ENCODE measurements at regions not wholly inside any gene's neighbourhood (a gene's known extent, or its start where the extent isn't known, plus 50 kb on each side); places are given as distances from the start of the nearest gene placed in this dataset.

- Histone ChIP-seq H3K9me3 (no peaks in the 10 kb centered on the region), H3K27ac (peak overlapping the region in 3 of 4 donors; percentile 27 to 62 (median 58)), H3K4me1 (peaks cover 0 to 42% (median 10%) of the 10 kb centered on the region in 4 donors), H3K36me3 (no peaks in the 10 kb centered on the region), H3K27me3 (no peaks in the 10 kb centered on the region), H3K4me3 (no peak overlapping the region)
- intact Hi-C loops (cut with DNase I) = no loop called here
- WGBS, 2 donors = 76 to 82% methylated on average over 3 of the region's 3 CpGs
- no peak for TF ChIP-seq POLR2AphosphoS5 (IDR thresholded peaks at IDR 0.05)
- TF ChIP-seq POLR2A (IDR thresholded peaks at IDR 0.05) = no peak
- TF ChIP-seq EP300 (IDR thresholded peaks at IDR 0.05) = no peak
- TF ChIP-seq CTCF (IDR thresholded peaks at IDR 0.05) = no peak
- DNase-seq = no peak
Measured at GRCh38 chr4:156144961-156145360, 191.3 kb upstream of the CTSO start.

GRCh38 chr4:156138781-156139280 is 185.2 kb upstream of the CTSO start:
- Histone ChIP-seq H3K27ac (peak overlapping the region in 3 of 4 donors; percentile 45 to 70 (median 70)), H3K4me1 (peaks cover 0 to 35% (median 22%) of the 10 kb centered on the region in 4 donors), H3K9me3 (no peaks in the 10 kb centered on the region), H3K27me3 (no peaks in the 10 kb centered on the region), H3K36me3 (no peaks in the 10 kb centered on the region), H3K4me3 (no peak overlapping the region)
- DNase-seq = no peak
- WGBS, 2 donors = 86 to 87% methylated on average over 9 of the region's 9 CpGs
- intact Hi-C loops (cut with DNase I) = no loop called here
- TF ChIP-seq POLR2A (IDR thresholded peaks at IDR 0.05) (no peak), POLR2AphosphoS5 (IDR thresholded peaks at IDR 0.05) (no peak), CTCF (IDR thresholded peaks at IDR 0.05) (no peak), EP300 (IDR thresholded peaks at IDR 0.05) (no peak)

- H3K4me3 ChIP-seq = no peak overlapping the region
- no peak for DNase-seq
- intact Hi-C loops (cut with DNase I) = no loop called here
- no peaks in the 10 kb centered on the region for H3K36me3 ChIP-seq
- H3K9me3 ChIP-seq = no peaks in the 10 kb centered on the region
- 48 to 65% methylated on average over 9 of the region's 9 CpGs for WGBS, 2 donors
- H3K4me1 ChIP-seq = peaks cover 0 to 29% (median 19%) of the 10 kb centered on the region in 4 donors
- H3K27ac ChIP-seq = peak overlapping the region in 3 of 4 donors; percentile 45 to 70 (median 70)
- no peaks in the 10 kb centered on the region for H3K27me3 ChIP-seq
- no peak for TF ChIP-seq POLR2AphosphoS5 (IDR thresholded peaks at IDR 0.05)
- no peak for TF ChIP-seq POLR2A (IDR thresholded peaks at IDR 0.05)
- TF ChIP-seq CTCF (IDR thresholded peaks at IDR 0.05) = no peak
Measured at GRCh38 chr4:156137679-156138473, 184.2 kb upstream of the CTSO start.

- TF ChIP-seq EP300 (IDR thresholded peaks at IDR 0.05) = no peak
- TF ChIP-seq POLR2AphosphoS5 (IDR thresholded peaks at IDR 0.05) = no peak
- no peak for TF ChIP-seq CTCF (IDR thresholded peaks at IDR 0.05)
- no peak for TF ChIP-seq POLR2A (IDR thresholded peaks at IDR 0.05)
- H3K27me3 ChIP-seq = no peaks in the 10 kb centered on the region
- H3K27ac ChIP-seq = no peak overlapping the region
- H3K36me3 ChIP-seq = no peaks in the 10 kb centered on the region
- intact Hi-C loops (cut with DNase I) = no loop called here
- no peaks in the 10 kb centered on the region for H3K9me3 ChIP-seq
- H3K4me3 ChIP-seq = no peak overlapping the region
- WGBS, 2 donors = 82 to 93% methylated on average over 2 of the region's 2 CpGs
- DNase-seq = no peak
- peaks cover 0 to 2% (median under 1%) of the 10 kb centered on the region in 4 donors for H3K4me1 ChIP-seq
Measured at GRCh38 chr4:156132196-156132595, 178.5 kb upstream of the CTSO start.

Measured in sigmoid colon (tissue), 6 donors.